GM06990 (cell line): ENCODE measurements at regions not wholly inside any gene's neighbourhood (a gene's known extent, or its start where the extent isn't known, plus 50 kb on each side); places are given as distances from the start of the nearest gene placed in this dataset.

Source experiments
- DNase-seq: peaks from one replicate; pipeline ENCODE4 v3.0.0-alpha.2; 2011; ENCODE audit not compliant: insufficient read length; ENCODE audit errors: extremely low read depth
- H3K27me3 ChIP-seq: replicated peaks from 2 replicates; pipeline ENCODE4 v1.6.0; 2011; ENCODE audit warnings: low read length; ENCODE audit not compliant: control insufficient read depth, insufficient read depth
- H3K36me3 ChIP-seq: 2 replicates; pipeline ENCODE4 v1.5.1; 2011; ENCODE audit warnings: low read length; ENCODE audit not compliant: control insufficient read depth, insufficient read depth
- H3K4me3 ChIP-seq: replicated peaks from 2 replicates; pipeline ENCODE4 v1.5.1; 2011; ENCODE audit warnings: low read depth, mild to moderate bottlenecking, control low read depth, low read length
- TF ChIP-seq, protein P1 (sequence below): IDR thresholded peaks from 2 replicates; pipeline ENCODE4 v1.5.1; 2011; ENCODE audit warnings: low read length, control low read depth, mild to moderate bottlenecking, inconsistent platforms; ENCODE audit not compliant: insufficient read depth, poor library complexity, severe bottlenecking

DNA sequence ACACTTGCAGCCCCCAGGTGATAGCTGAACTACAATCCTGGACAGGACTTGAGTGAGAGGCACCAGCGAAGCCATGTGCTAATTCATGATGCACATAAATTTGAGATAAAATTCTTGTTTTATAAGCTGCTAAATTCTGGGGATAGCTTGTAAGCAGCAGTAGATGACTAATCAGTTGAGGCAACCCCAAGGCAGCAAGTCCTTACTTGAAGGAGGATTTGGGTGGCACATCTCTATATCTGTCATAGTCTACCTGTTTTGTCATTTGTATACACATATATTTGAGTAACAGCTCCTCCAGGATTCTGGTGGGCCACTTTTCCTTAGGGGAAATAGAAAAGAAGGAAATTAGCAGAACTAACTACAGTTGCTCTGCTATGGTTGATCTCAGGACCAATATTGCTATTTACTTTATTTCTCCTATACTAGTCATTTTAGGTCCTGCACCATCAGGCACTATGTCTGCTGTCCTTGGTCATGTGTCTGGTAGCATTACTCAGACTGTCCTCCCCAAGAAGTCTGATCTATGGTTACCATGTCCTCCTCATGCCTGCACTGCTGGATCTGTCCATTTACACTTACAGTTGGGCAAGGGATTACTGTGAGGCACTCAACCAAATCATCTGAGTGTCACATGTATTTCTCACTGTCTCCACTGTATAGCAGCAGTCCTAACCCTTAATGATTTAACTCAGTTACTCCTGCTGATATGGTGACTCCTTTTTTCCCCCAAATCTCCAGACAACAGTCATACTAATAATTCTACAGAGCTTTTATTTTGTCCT is 436.0 kb upstream of the CWC22 start:
- TF ChIP-seq, protein P1, sequence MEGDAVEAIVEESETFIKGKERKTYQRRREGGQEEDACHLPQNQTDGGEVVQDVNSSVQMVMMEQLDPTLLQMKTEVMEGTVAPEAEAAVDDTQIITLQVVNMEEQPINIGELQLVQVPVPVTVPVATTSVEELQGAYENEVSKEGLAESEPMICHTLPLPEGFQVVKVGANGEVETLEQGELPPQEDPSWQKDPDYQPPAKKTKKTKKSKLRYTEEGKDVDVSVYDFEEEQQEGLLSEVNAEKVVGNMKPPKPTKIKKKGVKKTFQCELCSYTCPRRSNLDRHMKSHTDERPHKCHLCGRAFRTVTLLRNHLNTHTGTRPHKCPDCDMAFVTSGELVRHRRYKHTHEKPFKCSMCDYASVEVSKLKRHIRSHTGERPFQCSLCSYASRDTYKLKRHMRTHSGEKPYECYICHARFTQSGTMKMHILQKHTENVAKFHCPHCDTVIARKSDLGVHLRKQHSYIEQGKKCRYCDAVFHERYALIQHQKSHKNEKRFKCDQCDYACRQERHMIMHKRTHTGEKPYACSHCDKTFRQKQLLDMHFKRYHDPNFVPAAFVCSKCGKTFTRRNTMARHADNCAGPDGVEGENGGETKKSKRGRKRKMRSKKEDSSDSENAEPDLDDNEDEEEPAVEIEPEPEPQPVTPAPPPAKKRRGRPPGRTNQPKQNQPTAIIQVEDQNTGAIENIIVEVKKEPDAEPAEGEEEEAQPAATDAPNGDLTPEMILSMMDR = no peak

DNA sequence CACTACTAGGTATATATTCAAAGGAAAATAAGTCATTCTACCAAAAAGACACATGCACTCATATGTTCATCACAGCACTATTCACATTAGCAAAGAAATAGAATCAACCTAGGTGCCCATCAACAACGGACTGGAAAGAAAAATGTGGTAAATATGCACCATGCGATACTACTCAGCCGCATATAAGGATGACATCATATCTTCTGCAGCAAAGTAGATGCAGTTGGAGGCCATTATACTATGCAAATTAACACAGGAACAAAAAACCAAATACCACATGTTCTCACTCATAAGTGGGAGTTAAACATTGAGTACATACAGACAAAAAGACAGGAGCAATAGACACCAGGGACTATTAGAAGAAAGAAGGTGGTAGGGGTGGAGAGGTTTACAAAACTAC is 412.1 kb upstream of the CWC22 start:
- no peaks in the 10 kb centered on the region for H3K36me3 ChIP-seq
- H3K27me3 ChIP-seq = no peaks in the 10 kb centered on the region
- DNase-seq = no peak

More for the DNA sequence above, 436.0 kb upstream of the CWC22 start:
- no peak for DNase-seq
- no peaks in the 10 kb centered on the region for H3K36me3 ChIP-seq
- H3K27me3 ChIP-seq = no peaks in the 10 kb centered on the region
- H3K4me3 ChIP-seq = no peak overlapping the region

DNA sequence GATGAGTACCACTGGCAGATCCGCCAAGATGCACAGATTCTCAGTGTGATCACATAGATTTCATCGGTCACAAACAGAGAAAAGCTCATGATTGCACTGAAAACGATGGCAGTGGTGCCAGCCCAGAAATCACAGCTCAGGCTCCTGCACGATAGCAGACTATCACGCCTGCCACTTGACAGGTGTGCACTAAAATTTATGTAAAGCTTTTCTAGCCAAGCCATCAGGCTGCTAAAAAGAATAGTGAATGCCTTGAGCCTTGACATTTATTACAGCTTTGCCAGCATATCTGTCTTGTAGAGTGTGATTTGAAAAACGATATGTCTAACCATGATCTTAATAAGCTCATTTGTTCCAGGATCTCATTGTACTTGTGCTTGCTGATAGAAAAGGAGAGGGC is 409.5 kb upstream of the CWC22 start:
- Histone ChIP-seq H3K36me3 (no peaks in the 10 kb centered on the region), H3K27me3 (no peaks in the 10 kb centered on the region), H3K4me3 (no peak overlapping the region)
- TF ChIP-seq, protein P1 = no peak
- no peak for DNase-seq

More for the DNA sequence above, 412.1 kb upstream of the CWC22 start:
- H3K4me3 ChIP-seq = no peak overlapping the region
- TF ChIP-seq, protein P1 = no peak

DNA sequence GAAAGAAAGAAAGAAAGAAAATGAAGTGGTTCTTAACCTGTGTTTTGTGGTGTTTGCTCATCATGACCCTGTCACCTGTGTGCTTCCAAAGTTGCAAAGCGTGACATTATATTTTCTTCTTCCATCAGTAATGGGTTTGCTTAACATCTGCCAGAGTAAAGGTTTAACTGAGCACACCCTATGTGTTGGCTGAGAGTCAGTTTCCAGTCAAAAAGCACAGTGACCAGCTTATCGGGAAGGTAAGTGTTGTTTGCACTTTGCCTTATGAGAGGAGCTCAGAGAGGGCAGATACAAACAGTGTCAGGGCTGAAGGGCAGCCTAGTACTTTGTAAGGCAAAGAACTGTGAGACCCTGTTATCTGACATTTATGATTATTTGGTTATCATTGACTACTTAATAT is 406.2 kb upstream of the CWC22 start:
- Histone ChIP-seq H3K4me3 (no peak overlapping the region), H3K36me3 (no peaks in the 10 kb centered on the region), H3K27me3 (no peaks in the 10 kb centered on the region)
- TF ChIP-seq, protein P1 = no peak
- DNase-seq = no peak

DNA sequence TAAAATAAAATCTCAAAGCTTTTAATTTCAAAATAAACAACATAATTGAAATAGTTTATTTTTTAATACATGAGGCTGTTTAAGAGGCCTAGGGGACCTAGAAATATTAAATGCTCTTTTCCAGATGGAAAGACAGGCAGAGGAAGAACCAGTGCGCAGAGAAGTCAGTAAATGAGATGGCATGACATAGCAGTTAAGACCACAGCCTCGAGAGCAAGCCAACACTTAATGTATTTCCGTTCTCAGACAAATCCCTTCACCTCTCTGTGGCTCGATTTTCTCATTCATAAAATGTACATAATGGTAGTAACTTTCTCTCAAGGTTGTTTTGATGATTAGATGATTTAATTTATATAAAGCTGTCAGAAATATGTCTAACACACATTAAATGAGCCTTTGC is 405.1 kb upstream of the CWC22 start:
- Histone ChIP-seq H3K4me3 (no peak overlapping the region), H3K36me3 (no peaks in the 10 kb centered on the region), H3K27me3 (no peaks in the 10 kb centered on the region)
- DNase-seq = no peak
- TF ChIP-seq, protein P1 = no peak
